ENCODE measurements at regions not wholly inside any gene's neighbourhood (a gene's known extent, or its start where the extent isn't known, plus 50 kb on each side); places are given as distances from the start of the nearest gene placed in this dataset.
"Not testable (repeated sequence)": the region's sequence is repeated elsewhere in the genome, so short reads cannot be mapped to it uniquely, and the experiment has no call there.

DNA sequence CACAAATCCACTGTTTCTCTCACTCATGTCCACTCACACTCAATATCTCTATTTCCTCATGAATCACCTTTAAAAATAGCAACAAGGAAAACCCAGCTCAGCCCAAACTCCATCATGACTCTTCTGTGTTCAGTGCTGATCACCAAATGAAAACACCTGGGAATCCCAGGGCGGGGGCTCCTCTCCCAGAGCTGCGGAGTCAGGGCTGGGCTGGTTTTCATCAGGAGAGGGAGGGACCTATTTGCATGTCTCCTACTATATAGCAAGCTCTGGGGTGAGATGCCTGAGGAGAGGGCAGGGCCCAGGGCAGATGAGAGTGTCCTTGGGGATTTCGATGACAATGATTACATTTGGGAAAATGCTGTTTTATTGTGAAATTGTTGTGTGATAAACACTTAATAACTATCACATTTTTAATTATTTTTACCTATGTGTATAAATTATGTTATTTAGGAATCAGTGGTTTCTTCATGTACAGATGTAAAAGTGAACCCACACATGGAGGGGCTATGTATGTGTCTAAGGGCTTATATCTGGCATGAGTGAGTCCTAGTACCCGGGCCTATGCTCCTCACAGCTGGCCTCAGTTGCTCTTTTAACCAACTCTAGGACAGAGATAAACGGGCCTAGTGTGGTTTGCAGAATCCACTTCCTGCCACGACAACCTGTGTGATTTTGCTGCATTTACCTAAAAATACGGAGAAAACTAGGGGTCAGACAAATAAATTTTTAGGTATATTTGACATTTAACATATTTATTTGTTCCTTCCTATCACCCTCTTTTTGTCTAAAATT lies 1131.9 kb downstream of the TMEM121 start:
- DNase-seq, result not testable (repeated sequence)

GRCh38 chr14:106661561-106661960 lies 1135.2 kb downstream of the TMEM121 start:
- DNase-seq, result not testable (repeated sequence)

- DNase-seq, result no peak
Measured at GRCh38 chr14:106662936-106663550, 1136.7 kb downstream of the TMEM121 start.

- DNase-seq, result not testable (repeated sequence)
Measured at GRCh38 chr14:106663805-106664410, 1137.5 kb downstream of the TMEM121 start.

GRCh38 chr14:106665814-106666213 lies 1139.4 kb downstream of the TMEM121 start:
- DNase-seq, result no peak

- DNase-seq, result no peak
Measured at GRCh38 chr14:106666341-106666740, 1140.0 kb downstream of the TMEM121 start.

- DNase-seq, result no peak
Measured at GRCh38 chr14:106670011-106670410, 1143.6 kb downstream of the TMEM121 start.

- not testable (repeated sequence) for DNase-seq
Measured at GRCh38 chr14:106674093-106674492, 1147.7 kb downstream of the TMEM121 start.

GRCh38 chr14:106674509-106675125 lies 1148.2 kb downstream of the TMEM121 start:
- not testable (repeated sequence) for DNase-seq

DNA sequence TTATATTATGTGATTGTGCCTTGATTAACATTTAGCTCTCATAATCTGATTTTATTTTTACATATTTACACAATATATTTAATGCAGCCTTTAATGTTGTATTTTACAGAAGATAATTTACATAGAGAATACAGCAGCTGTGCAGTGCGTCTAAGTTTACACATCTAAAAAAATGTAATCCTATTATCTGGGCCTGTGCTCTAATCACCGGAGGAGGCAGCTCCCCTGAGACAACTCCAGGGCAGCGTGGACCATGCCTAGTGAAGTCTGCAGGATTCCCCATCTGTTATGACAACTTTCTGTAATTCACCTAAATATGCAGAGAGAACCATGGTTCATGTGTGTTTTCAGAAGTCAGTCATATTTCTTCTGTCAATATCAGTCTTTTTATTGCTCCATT lies 1149.3 kb downstream of the TMEM121 start:
- DNase-seq, result not testable (repeated sequence)

- no peak for DNase-seq
Measured at GRCh38 chr14:106679776-106680175, 1153.4 kb downstream of the TMEM121 start.

DNA sequence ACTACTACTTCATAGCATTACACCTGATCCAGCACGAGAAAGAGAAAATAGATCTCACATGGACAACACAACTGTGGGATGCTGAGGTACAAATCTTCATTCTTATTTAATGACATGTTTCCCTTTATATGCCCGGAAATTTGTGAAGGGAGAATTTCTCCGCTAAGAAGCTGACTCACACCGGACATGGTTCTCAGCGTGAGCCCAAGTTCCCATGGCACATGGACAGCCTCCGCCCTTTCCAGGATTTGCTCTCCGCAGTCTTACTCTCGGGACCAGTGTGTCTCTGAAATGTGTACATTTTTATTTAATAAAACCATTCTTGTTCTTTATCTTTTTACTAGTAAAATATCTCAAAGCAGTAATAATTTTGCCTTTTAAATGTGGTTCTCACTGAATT lies 1154.8 kb downstream of the TMEM121 start:
- DNase-seq, result no peak

DNA sequence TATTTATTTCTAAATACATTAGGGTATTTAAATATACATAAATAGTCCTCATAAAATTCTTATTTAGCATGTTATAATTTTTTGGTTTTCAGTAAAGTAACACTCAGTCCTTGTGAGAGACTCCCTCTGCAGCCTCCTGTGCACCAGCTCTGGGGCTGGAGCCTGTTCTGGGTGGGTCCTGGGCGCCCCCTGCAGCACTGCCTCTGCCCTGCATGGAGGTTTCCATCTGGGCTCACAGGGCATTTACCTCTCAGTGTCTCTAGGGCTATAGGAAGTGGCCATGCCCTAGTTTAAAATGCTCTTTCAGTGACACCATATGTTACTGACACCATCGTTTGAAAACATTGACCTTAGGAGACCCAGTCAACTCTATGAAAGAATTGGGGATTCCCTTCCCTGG lies 1155.2 kb downstream of the TMEM121 start:
- no peak for DNase-seq

GRCh38 chr14:106683631-106684030 lies 1157.2 kb downstream of the TMEM121 start:
- no peak for DNase-seq

DNA sequence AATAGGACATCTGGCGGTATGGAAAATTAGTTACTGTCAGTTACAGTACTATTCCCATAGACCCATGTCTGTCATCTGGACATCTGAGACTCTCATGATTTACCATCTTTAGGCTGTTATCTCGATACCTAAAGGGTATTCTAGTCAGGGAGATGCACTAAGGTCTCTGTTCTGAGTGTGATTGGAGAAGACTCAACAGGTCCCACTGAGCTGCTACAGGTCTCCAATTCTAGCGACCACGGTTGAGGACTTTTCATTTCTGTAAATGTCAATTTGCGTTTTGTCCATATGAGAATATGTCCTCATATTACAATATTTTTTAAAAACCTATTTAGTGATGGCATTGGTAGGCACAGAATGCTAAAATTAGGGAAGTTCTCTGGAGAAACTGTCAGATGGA lies 1160.2 kb downstream of the TMEM121 start:
- no peak for DNase-seq

DNA sequence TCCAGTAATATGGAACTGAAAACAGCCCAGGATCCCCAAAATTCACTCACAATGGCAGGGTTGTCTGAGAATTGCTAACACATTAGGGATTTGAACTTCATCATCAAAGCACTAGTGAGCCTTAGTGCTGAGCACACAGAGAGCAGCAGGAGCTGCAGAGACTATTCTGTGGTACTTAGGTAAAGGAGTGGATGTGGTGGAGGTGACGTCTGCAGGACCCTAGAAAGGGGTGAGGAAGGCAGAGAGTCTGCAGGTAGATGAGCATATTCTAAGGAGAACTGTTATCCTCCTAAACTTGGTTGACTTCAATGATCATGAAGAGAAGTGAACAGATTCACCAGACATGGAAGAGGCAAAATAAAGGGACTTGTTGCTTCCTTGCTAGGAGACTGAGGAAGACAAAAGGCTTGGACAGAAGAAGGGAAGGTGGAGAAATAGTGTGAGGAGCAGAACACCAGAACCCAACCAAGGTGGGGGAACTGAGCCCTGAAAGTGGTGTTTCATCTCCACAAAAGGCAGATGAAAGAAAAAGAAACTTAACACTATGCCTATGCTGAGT lies 1164.0 kb downstream of the TMEM121 start:
- no peak for DNase-seq

GRCh38 chr14:106691601-106692291 lies 1165.4 kb downstream of the TMEM121 start:
- no peak for DNase-seq

DNA sequence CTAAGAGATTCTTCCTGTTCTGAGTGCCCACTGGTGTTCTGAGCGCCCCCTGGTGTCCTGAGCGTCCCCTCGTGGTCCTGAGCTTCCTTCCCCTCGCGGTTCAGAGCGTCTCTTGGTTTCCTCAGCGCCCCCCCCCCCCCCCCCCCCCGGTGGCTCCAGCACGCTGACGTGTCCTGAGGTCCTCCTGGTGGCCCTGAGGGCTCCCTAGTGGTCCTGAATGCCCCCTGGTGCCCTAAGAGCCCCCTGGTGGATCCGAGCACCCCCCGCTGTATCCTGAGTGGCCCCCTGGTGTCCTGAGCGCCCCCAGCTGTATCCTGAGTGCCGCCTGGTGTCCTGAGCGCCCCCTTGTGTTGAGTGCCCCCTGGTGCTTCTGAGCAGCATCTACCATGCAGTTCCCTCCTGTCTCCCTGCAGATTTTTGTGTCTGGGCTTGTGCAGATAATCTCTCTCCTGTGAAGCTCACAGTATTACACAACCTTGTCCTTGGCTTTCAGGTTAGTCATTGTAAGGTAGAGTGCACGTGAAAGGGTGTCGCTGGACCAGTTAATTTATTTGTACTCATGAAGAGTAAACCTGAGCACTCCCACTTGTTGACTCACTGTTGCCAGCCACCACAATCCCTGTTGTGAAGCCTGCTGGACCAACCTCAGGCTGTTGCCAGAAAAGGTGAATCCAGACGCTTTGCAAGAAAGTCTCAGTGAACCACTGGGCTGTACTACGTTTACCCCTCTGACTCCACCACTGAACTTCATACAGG lies 1168.4 kb downstream of the TMEM121 start:
- DNase-seq, result no peak

DNA sequence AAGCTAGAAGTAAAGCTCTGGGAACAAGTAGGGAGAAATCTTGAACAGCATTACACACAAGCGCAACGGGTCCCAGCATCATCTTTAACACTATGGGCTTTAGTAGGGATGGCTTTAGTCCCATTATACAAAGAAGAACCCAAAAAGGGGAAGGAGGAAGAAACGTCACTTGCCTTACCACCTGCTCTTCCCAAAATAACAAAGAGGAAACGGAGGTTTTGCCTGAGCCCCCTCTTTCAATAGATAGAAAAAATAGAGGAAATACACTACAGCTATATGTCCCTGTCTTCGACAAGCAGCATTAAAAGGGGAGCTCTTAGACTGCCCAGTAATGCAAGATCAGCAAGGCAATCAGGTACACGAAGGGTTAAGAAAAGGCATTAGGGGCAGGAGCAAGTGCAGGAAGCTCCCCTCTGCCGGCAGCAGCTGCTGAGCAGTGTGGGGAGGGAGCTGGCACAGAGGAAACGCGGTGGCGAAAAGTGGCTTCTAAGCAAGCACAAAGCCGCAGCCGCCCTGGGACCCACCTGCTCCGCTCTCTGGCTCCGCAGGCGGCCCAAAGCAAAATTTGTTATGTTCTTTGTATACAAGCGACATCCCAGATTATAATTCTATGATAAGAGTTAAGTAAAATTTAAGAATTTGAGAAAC lies 1172.4 kb downstream of the TMEM121 start:
- not testable (repeated sequence) for DNase-seq

- DNase-seq, result not testable (repeated sequence)
Measured at GRCh38 chr14:106703651-106704050, 1177.3 kb downstream of the TMEM121 start.

DNA sequence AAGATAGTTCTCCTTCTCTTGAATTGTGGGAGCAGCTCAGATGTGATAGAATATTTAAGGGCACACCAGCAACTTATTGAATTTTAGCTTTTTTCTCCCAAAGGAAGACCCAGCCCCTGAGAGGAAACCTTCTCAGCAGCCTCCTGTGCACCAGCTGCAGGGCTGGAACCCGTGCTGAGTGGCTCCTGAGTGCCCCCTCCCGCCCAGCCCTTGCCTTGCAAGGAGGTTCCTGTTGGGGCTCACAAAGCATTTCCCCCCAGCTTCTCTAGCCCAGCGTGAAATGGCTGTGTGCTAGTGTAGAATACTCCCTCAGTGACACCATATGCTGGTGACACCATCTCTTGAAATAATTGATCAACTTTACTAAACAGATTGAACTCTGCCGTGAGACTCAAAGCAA lies 1180.1 kb downstream of the TMEM121 start:
- not testable (repeated sequence) for DNase-seq

Data from HCEC 1CT (cell line).